GM18867 (cell line): ENCODE measurements at regions not wholly inside any gene's neighbourhood (a gene's known extent, or its start where the extent isn't known, plus 50 kb on each side); places are given as distances from the start of the nearest gene placed in this dataset.

Source experiments
- ATAC-seq: cut with Tn5 transposase; IDR thresholded peaks from one replicate; pipeline ENCODE4 v1.9.1; 2021; ENCODE audit warnings: mild to moderate bottlenecking, moderate library complexity; ENCODE audit not compliant: unreplicated experiment

- no peak for ATAC-seq
These were observed 356.0 kb upstream of the ISL1 start for GRCh38 chr5:51027271-51027670.

GRCh38 chr5:51028394-51028793 lies 354.9 kb upstream of the ISL1 start:
- ATAC-seq = no peak

- no peak for ATAC-seq
These were observed 350.0 kb upstream of the ISL1 start for GRCh38 chr5:51033215-51033614.

GRCh38 chr5:51034222-51034901 lies 348.9 kb upstream of the ISL1 start:
- ATAC-seq = no peak

GRCh38 chr5:51039424-51040329 lies 343.6 kb upstream of the ISL1 start:
- no peak for ATAC-seq

- ATAC-seq = no peak
These were observed 339.5 kb upstream of the ISL1 start for GRCh38 chr5:51043745-51044144.

- no peak for ATAC-seq
These were observed 335.9 kb upstream of the ISL1 start for GRCh38 chr5:51047369-51047768.

- ATAC-seq = no peak
These were observed 329.9 kb upstream of the ISL1 start for GRCh38 chr5:51053361-51053760.

- no peak for ATAC-seq
These were observed 322.3 kb upstream of the ISL1 start for GRCh38 chr5:51060953-51061352.

- no peak for ATAC-seq
These were observed 310.3 kb upstream of the ISL1 start for GRCh38 chr5:51072937-51073336.

- ATAC-seq = no peak
These were observed 300.5 kb upstream of the ISL1 start for GRCh38 chr5:51082741-51083140.

- no peak for ATAC-seq
These were observed 291.4 kb upstream of the ISL1 start for GRCh38 chr5:51091816-51092215.

GRCh38 chr5:51095486-51095885 lies 287.8 kb upstream of the ISL1 start:
- no peak for ATAC-seq

- ATAC-seq = no peak
These were observed 286.4 kb upstream of the ISL1 start for GRCh38 chr5:51096859-51097258.

- ATAC-seq = no peak
These were observed 283.9 kb upstream of the ISL1 start for GRCh38 chr5:51099173-51099853.

- ATAC-seq = no peak
These were observed 278.7 kb upstream of the ISL1 start for GRCh38 chr5:51104556-51104955.

- no peak for ATAC-seq
These were observed 273.4 kb upstream of the ISL1 start for GRCh38 chr5:51109786-51110410.

GRCh38 chr5:51131266-51131665 lies 252.0 kb upstream of the ISL1 start:
- ATAC-seq = no peak

GRCh38 chr5:51138164-51138563 lies 245.1 kb upstream of the ISL1 start:
- no peak for ATAC-seq

GRCh38 chr5:51148437-51148836 lies 234.8 kb upstream of the ISL1 start:
- ATAC-seq = peak; percentile 46

GRCh38 chr5:51156222-51156621 lies 227.0 kb upstream of the ISL1 start:
- ATAC-seq = no peak
